ENCODE measurements at regions not wholly inside any gene's neighbourhood (a gene's known extent, or its start where the extent isn't known, plus 50 kb on each side); places are given as distances from the start of the nearest gene placed in this dataset.
"Not testable (repeated sequence)": the region's sequence is repeated elsewhere in the genome, so short reads cannot be mapped to it uniquely, and the experiment has no call there.

GRCh38 chr1:188729039-188729438 lies 1748.6 kb downstream of the BRINP3 start:
- no peak for DNase-seq (ENCODE audit: low spot score)

- DNase-seq (ENCODE audit: low spot score): no peak
Measured at GRCh38 chr1:188735567-188735966, 1742.1 kb downstream of the BRINP3 start.

DNA sequence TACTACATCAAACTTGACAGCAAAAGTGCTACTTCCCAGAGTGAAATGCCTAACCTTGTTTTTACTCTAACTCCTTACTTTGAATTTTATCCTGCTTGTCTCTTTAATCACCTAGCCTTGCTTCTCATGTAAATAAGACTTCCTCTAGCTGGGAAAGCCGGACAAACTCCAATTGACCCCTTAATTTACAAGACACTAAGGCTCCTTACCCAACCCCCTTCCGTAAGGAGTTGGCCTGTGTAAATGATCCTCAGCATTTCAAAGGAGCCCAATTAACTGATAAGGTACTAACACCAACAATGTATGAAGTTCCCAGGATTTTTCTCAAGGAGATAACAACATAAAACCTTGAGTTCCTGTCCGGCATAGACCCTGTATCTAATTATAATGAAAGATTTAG lies 1728.4 kb downstream of the BRINP3 start:
- not testable (repeated sequence) for DNase-seq (ENCODE audit: low spot score)

- not testable (repeated sequence) for DNase-seq (ENCODE audit: low spot score)
Measured at GRCh38 chr1:188752027-188752426, 1725.6 kb downstream of the BRINP3 start.

- DNase-seq (ENCODE audit: low spot score): not testable (repeated sequence)
Measured at GRCh38 chr1:188757747-188758146, 1719.9 kb downstream of the BRINP3 start.

GRCh38 chr1:188761226-188761625 lies 1716.4 kb downstream of the BRINP3 start:
- no peak for DNase-seq (ENCODE audit: low spot score)

DNA sequence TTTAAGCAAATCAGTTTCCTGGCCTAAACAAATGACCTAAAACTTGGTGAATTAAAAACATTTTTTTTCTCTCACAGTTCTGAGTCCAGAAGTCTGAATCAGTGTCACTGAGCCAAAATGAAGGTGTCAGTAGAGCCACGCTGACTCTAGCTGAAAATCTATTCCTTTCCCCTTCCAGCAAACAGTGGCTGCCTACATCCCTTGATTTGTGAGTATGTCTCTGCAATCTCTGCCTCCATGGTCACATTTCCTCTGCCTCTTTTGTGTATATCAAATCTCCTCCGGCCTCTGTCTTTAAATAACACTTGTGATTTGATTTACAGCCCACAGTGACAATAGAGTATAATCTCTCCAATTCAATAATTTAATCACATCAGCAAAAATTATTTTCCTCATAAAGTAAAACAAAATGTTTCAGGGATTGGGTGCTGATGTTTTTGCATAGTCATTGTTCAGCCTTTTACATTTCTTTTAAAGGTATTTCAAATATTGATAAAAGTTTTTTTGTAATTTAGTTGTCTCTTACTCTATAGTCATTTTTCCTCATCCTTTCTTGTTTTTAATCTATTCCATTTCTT lies 1715.4 kb downstream of the BRINP3 start:
- DNase-seq (ENCODE audit: low spot score): no peak

DNA sequence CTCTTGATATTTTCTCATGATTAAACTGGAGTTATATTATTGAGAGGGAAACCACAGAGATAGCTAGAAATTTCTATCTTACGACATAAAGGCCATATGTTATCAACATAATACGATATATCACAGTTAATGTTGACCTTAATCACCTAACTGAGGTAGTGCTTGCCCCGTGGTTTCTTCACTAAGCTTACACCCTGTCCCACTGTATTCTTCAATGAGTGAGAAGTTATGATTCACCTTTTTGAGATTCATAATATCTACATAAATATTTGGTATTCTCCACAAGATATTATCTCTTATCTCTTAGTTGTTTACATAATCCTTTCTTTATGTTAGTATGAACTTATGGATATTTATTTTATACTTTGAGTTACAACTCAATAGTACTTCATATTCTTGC lies 1714.1 kb downstream of the BRINP3 start:
- DNase-seq (ENCODE audit: low spot score): no peak

DNA sequence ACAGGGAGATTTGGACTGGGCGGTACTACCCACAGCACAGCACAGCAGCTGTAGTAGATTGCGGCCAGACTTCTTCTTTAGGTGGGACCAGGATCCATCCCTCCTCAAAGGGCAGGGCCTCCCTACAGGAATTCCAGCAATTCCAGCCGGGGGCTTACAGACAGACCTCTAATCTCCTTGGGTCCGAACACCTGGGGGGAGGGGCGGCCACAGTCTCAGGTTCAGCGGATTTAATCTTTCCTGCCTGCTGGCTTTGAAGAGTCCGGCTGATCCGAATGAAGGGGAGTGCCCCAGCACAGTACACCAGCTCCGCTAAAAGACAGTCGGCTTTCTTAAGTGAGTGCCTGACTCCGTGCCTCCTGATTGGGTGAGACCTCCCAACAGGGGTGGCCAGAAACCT lies 1708.5 kb downstream of the BRINP3 start:
- no peak for DNase-seq (ENCODE audit: low spot score)

DNA sequence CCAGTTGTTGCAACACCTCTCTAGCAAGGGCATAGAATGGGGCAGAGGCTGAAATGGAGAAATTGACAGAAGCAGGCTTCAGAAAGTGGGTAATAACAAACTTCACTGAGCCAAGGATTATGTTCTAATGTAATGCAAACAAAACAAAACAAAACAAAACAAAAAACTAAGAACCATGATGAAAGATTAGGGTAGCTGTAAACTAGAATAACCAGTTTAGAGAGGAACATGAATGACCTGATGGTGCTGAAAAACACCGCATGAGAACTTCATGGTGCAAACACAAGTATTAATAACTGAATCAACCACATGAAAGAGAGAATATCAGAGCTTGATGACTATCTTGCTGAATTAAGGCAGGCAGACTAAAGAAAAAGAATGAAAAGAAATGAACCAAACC lies 1707.7 kb downstream of the BRINP3 start:
- no peak for DNase-seq (ENCODE audit: low spot score)

GRCh38 chr1:188778578-188778977 lies 1699.1 kb downstream of the BRINP3 start:
- no peak for DNase-seq (ENCODE audit: low spot score)

- peak; percentile 77 for DNase-seq (ENCODE audit: low spot score)
Measured at GRCh38 chr1:188782220-188782841, 1695.3 kb downstream of the BRINP3 start.

DNA sequence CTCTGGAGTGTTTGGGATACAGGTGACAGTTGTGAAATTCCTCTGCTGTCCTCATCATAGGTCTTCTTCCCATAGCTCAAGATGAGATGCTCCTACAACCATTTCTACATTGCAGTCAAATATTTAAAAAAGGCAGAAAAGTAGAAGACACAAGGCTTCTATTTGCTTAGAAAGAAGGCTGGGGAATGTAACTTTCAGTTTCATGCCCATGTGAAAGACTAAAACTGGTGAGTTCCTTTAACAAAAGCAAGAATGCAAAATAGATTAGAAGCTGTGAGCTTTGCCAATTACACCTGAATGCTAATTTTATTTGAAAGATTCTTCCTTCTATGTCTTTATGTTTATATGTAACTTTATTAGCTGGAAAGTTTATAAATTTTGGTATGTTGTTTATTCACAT lies 1682.7 kb downstream of the BRINP3 start:
- no peak for DNase-seq (ENCODE audit: low spot score)

GRCh38 chr1:188812153-188812552 lies 1665.5 kb downstream of the BRINP3 start:
- not testable (repeated sequence) for DNase-seq (ENCODE audit: low spot score)

GRCh38 chr1:188812836-188813573 lies 1664.7 kb downstream of the BRINP3 start:
- not testable (repeated sequence) for DNase-seq (ENCODE audit: low spot score)

DNA sequence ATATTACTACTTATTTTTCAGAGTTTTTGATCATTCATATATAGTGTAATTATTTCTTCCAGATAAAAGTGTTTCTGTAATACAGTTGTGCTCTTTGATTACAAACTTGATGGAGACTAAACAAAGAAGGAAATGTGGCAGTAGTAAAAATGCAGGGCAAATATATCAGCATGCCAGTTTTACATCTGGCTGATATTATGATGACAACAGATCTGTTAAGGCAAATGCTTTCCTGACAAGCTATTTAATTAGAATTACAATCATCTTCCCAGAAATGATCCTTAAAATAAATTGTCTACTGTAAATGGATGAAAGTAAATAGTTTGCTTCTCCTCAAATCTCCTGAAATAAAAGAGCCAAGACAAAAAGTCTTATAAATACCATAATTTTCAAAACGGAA lies 1659.8 kb downstream of the BRINP3 start:
- DNase-seq (ENCODE audit: low spot score): no peak

GRCh38 chr1:188822248-188822647 lies 1655.4 kb downstream of the BRINP3 start:
- DNase-seq (ENCODE audit: low spot score): no peak

GRCh38 chr1:188825471-188825870 lies 1652.2 kb downstream of the BRINP3 start:
- no peak for DNase-seq (ENCODE audit: low spot score)

GRCh38 chr1:188826800-188827199 lies 1650.9 kb downstream of the BRINP3 start:
- DNase-seq (ENCODE audit: low spot score): no peak

- DNase-seq (ENCODE audit: low spot score): no peak
Measured at GRCh38 chr1:188827400-188827799, 1650.3 kb downstream of the BRINP3 start.

DNA sequence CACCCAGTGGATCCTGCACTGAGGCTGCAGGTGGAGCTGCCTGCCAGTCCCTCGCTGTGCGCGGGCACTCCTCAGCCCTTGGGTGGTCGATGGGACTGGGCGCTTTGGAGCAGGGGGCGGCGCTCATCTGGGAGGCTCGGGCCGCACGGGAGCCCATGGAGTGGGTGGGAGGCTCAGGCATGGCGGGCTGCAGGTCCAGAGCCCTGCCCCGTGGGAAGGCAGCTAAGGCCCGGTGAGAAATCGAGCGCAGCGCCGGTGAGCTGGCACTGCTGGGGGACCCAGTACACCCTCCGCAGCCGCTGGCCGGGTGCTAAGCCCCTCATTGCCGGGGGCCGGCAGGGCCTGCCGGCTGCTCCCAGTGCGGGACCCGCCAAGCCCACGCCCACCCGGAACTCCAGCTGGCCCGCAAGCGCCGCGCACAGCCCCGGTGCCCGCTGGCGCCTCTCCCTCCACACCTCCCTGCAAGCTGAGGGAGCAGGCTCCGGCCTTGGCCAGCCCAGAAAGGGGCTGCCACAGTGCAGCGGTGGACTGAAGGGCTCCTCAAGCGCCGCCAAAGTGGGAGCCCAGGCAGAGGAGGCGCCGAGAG lies 1636.5 kb downstream of the BRINP3 start:
- DNase-seq (ENCODE audit: low spot score): not testable (repeated sequence)

GRCh38 chr1:188846468-188846867 lies 1631.2 kb downstream of the BRINP3 start:
- no peak for DNase-seq (ENCODE audit: low spot score)

GRCh38 chr1:188857526-188858087 lies 1620.1 kb downstream of the BRINP3 start:
- no peak for DNase-seq (ENCODE audit: low spot score)
